Esophagus muscularis mucosa (tissue), 4 donors: ENCODE measurements at regions not wholly inside any gene's neighbourhood (a gene's known extent, or its start where the extent isn't known, plus 50 kb on each side); places are given as distances from the start of the nearest gene placed in this dataset.
"Not testable (repeated sequence)": the region's sequence is repeated elsewhere in the genome, so short reads cannot be mapped to it uniquely, and the experiment has no call there.

ENCODE experiments used
- DNase-seq: peaks from one replicate; pipeline ENCODE4 v3.0.0-alpha.2; 2017; ENCODE audit errors: extremely low spot score
- H3K27ac ChIP-seq, 4 donors: fragments of 200-600 bp; sonication (generic); replicated peaks in 1 of 4; 1 replicate in 3 of 4; 2 replicates in 1 of 4; pipeline ENCODE4 v1.5.1; 2016 to 2019; ENCODE audit warnings: mild to moderate bottlenecking in 1 of 4
- H3K27me3 ChIP-seq, 4 donors: fragments of 200-600 bp; sonication (generic); one replicate each; pipeline versions ENCODE4 v1.5.1 to v1.6.0; 2016 to 2019
- H3K36me3 ChIP-seq, 4 donors: fragments of 200-600 bp; sonication (generic); one replicate each; pipeline ENCODE4 v1.5.1; 2016 to 2019
- H3K4me1 ChIP-seq, 4 donors: fragments of 200-600 bp; sonication (generic); one replicate each; pipeline ENCODE4 v1.5.1; 2016 to 2019
- H3K4me3 ChIP-seq, 4 donors: fragments of 200-600 bp; sonication (generic); 1 replicate in 2 of 4; 2 replicates in 2 of 4; pipeline ENCODE4 v1.5.1; 2016 to 2019; ENCODE audit warnings: mild to moderate bottlenecking in 4 of 4, moderate library complexity in 1 of 4
- H3K9me3 ChIP-seq, 4 donors: fragments of 200-600 bp; sonication (generic); 1 replicate in 3 of 4; 2 replicates in 1 of 4; pipeline ENCODE4 v1.5.1; 2016 to 2019
- EP300 ChIP-seq: sonication (generic); formaldehyde crosslinking; IDR thresholded peaks from one replicate; pipeline ENCODE4 v1.6.1; 2017; ENCODE audit warnings: antibody characterized with exemption
- POLR2A ChIP-seq: fragments of 450-650 bp; IDR thresholded peaks from one replicate; pipeline ENCODE4 v1.6.1; 2017; ENCODE audit warnings: antibody characterized with exemption, moderate library complexity, mild to moderate bottlenecking, low read depth
- POLR2AphosphoS5 ChIP-seq, 2 donors: sonication (generic); formaldehyde crosslinking; IDR thresholded peaks; one replicate each; pipeline ENCODE4 v1.6.1; 2017; ENCODE audit warnings: antibody characterized with exemption in 2 of 2
- WGBS: methylation state at CpG from one replicate; pipeline ENCODE4 v1.1.5; 2018; 5-methylcytosine and 5-hydroxymethylcytosine counted together
- intact Hi-C: fragments of 100-400 bp; cut with DNase I; formaldehyde crosslinking; loops from one replicate; pipeline ENCODE4 v1.15.1; 2023
- TF ChIP-seq, protein P1 (sequence below), 3 experiments: fragments of 200-600 bp in 2 of 3; fragments of 450-650 bp in 1 of 3; sonication (generic) in 2 of 3; IDR thresholded peaks; one replicate each; pipeline ENCODE4 v1.5.1; 2017 to 2019; ENCODE audit warnings: antibody characterized with exemption in 3 of 3, mild to moderate bottlenecking in 2 of 3, moderate library complexity in 1 of 3

GRCh38 chr2:239647052-239647819 is 246.4 kb upstream of the HDAC4 start:
- Histone ChIP-seq H3K9me3 (no peaks in the 10 kb centered on the region), H3K4me3 (no peak overlapping the region), H3K27me3 (peaks cover 0 to 8% (median 0%) of the 10 kb centered on the region in 4 donors), H3K4me1 (peaks cover 0 to 14% (median 12%) of the 10 kb centered on the region in 4 donors), H3K27ac (no peak overlapping the region), H3K36me3 (no peaks in the 10 kb centered on the region)
- no peak for DNase-seq
- TF ChIP-seq EP300 = no peak
- no peak for TF ChIP-seq POLR2A
- TF ChIP-seq, protein P1, sequence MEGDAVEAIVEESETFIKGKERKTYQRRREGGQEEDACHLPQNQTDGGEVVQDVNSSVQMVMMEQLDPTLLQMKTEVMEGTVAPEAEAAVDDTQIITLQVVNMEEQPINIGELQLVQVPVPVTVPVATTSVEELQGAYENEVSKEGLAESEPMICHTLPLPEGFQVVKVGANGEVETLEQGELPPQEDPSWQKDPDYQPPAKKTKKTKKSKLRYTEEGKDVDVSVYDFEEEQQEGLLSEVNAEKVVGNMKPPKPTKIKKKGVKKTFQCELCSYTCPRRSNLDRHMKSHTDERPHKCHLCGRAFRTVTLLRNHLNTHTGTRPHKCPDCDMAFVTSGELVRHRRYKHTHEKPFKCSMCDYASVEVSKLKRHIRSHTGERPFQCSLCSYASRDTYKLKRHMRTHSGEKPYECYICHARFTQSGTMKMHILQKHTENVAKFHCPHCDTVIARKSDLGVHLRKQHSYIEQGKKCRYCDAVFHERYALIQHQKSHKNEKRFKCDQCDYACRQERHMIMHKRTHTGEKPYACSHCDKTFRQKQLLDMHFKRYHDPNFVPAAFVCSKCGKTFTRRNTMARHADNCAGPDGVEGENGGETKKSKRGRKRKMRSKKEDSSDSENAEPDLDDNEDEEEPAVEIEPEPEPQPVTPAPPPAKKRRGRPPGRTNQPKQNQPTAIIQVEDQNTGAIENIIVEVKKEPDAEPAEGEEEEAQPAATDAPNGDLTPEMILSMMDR (IDR thresholded peaks at IDR 0.05) = no peak
- TF ChIP-seq POLR2AphosphoS5 (IDR thresholded peaks at IDR 0.05) = no peak
- WGBS = 52% methylated on average over 9 of the region's 9 CpGs
- intact Hi-C loops = no loop called here

DNA sequence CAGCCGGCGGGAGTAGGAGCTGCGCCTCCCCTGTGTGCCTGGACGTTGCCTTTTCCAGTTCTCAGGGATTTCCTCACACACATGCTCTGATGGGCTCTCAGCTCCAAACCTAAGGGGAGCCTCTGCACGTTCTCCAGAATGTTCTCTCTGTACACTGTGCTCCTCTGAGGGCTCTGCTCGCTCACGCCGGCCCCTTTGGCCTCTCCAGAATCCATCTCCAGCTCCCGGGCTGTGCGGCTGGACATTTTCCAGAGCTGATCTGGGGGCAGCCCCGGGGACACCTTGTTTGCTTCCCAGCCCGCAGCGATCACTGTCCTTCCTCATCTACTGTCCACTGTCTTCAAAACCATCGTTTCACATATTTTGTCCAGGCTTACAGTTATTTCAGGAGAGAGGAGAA is 245.4 kb upstream of the HDAC4 start:
- WGBS = 81% methylated on average over 14 of the region's 14 CpGs
- H3K27ac ChIP-seq = no peak overlapping the region
- TF ChIP-seq, protein P1 (IDR thresholded peaks at IDR 0.05) = no peak
- no peak for TF ChIP-seq POLR2AphosphoS5 (IDR thresholded peaks at IDR 0.05)
- TF ChIP-seq EP300 = no peak
- no peak for TF ChIP-seq POLR2A
- H3K4me3 ChIP-seq = no peak overlapping the region
- H3K9me3 ChIP-seq = no peaks in the 10 kb centered on the region
- H3K36me3 ChIP-seq = no peaks in the 10 kb centered on the region
- H3K4me1 ChIP-seq = peaks cover 0 to 14% (median 12%) of the 10 kb centered on the region in 4 donors
- intact Hi-C loops = no loop called here
- no peak for DNase-seq
- peaks cover 0 to 8% (median 0%) of the 10 kb centered on the region in 4 donors for H3K27me3 ChIP-seq

GRCh38 chr2:239644594-239644993 is 243.8 kb upstream of the HDAC4 start:
- not testable (repeated sequence) for H3K9me3 ChIP-seq
- H3K4me1 ChIP-seq = peaks cover 0 to 14% (median 12%) of the 10 kb centered on the region in 4 donors

DNA sequence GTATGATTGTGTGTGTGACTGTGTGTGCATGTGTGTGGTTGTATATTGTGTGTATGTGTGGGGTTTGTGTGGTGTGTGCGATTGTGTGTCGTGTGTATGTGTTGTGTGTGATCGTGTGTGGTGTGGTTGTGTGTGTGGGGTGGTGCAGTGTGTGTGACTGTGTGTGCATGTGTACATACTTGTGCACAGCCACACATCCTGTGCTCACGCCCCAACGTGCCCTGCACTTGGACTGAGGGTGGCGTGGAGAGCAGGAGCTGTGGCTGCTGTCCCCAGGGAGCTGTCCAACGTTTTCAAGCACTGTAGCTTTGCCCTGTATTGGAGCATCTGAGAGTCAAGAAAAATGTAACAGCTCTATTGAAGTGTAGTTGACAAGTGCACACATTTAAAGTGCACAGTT is 243.2 kb upstream of the HDAC4 start:
- H3K9me3 ChIP-seq = no peaks in the 10 kb centered on the region
- intact Hi-C loops = no loop called here
- H3K4me3 ChIP-seq = no peak overlapping the region
- peaks cover 0 to 8% (median 0%) of the 10 kb centered on the region in 4 donors for H3K27me3 ChIP-seq
- peaks cover 0 to 14% (median 12%) of the 10 kb centered on the region in 4 donors for H3K4me1 ChIP-seq
- no peaks in the 10 kb centered on the region for H3K36me3 ChIP-seq
- H3K27ac ChIP-seq = no peak overlapping the region
- no peak for DNase-seq
- WGBS = 84% methylated on average over 3 of the region's 7 CpGs
- TF ChIP-seq POLR2A (no peak), EP300 (no peak), POLR2AphosphoS5 (IDR thresholded peaks at IDR 0.05) (no peak)
- TF ChIP-seq, protein P1 (IDR thresholded peaks at IDR 0.05) = no peak

More at GRCh38 chr2:239644594-239644993, 243.8 kb upstream of the HDAC4 start:
- H3K36me3 ChIP-seq, H3K4me3 ChIP-seq, H3K27ac ChIP-seq, H3K27me3 ChIP-seq, DNase-seq, intact Hi-C loops: not testable (repeated sequence)
- WGBS = 85% methylated on average over 4 of the region's 25 CpGs

- no peak overlapping the region for H3K4me3 ChIP-seq
- TF ChIP-seq, protein P1 (IDR thresholded peaks at IDR 0.05) = no peak
- no peak for TF ChIP-seq EP300
- no peak for TF ChIP-seq POLR2AphosphoS5 (IDR thresholded peaks at IDR 0.05)
- no peak for TF ChIP-seq POLR2A
- no peak overlapping the region for H3K27ac ChIP-seq
- 97% methylated on average over 3 of the region's 3 CpGs for WGBS
- intact Hi-C loops = no loop called here
- no peaks in the 10 kb centered on the region for H3K9me3 ChIP-seq
- no peaks in the 10 kb centered on the region for H3K36me3 ChIP-seq
- H3K4me1 ChIP-seq = peaks cover 0 to 14% (median 12%) of the 10 kb centered on the region in 4 donors
- DNase-seq = no peak
- H3K27me3 ChIP-seq = peaks cover 0 to 8% (median 0%) of the 10 kb centered on the region in 4 donors
Observed at GRCh38 chr2:239642406-239643004, 241.7 kb upstream of the HDAC4 start.

GRCh38 chr2:239641904-239642303 is 241.1 kb upstream of the HDAC4 start:
- H3K4me1 ChIP-seq = peaks cover 0 to 11% (median 8%) of the 10 kb centered on the region in 4 donors
- H3K4me3 ChIP-seq, H3K27me3 ChIP-seq, intact Hi-C loops, H3K27ac ChIP-seq, DNase-seq, H3K9me3 ChIP-seq, H3K36me3 ChIP-seq: not testable (repeated sequence)
- 87% methylated on average over 11 of the region's 11 CpGs for WGBS
